ENCODE measurements at regions not wholly inside any gene's neighbourhood (a gene's known extent, or its start where the extent isn't known, plus 50 kb on each side); places are given as distances from the start of the nearest gene placed in this dataset.
A peak's percentile ranks its signal among the peaks of the same experiment; 100 is the strongest.

GRCh38 chr13:26476111-26476781 is 81.2 kb upstream of the WASF3 start:
- no peak for DNase-seq (ENCODE audit: low spot score)
- H3K9me3 ChIP-seq = no peaks in the 10 kb centered on the region
- H3K4me3 ChIP-seq = peak overlapping the region; percentile 60
- no peaks in the 10 kb centered on the region for H3K27me3 ChIP-seq (replicated peaks; ENCODE audit: insufficient read depth)
- TF ChIP-seq CTCF (IDR thresholded peaks at IDR 0.05) = no peak
- H3K4me1 ChIP-seq (ENCODE audit: control insufficient read depth in 1 of 2, low read depth in 2 of 2) = peaks cover 0 to 24% of the 10 kb centered on the region in 2 donors
- H3K27ac ChIP-seq = peak overlapping the region; percentile 82 to 96
- H3K36me3 ChIP-seq = no peaks in the 10 kb centered on the region
- ATAC-seq (ENCODE audit: insufficient number of reproducible peaks, low FRiP score, low read depth) = peak; percentile 59

- no peak for ATAC-seq (ENCODE audit: insufficient number of reproducible peaks, low FRiP score, low read depth)
Measured at GRCh38 chr13:26476782-26477142, 80.7 kb upstream of the WASF3 start.

GRCh38 chr13:26477681-26478080 is 79.8 kb upstream of the WASF3 start:
- Histone ChIP-seq H3K9me3 (no peaks in the 10 kb centered on the region), H3K27me3 (replicated peaks; ENCODE audit: insufficient read depth) (no peaks in the 10 kb centered on the region), H3K4me1 (ENCODE audit: control insufficient read depth in 1 of 2, low read depth in 2 of 2) (peaks cover 0 to 24% of the 10 kb centered on the region in 2 donors), H3K36me3 (no peaks in the 10 kb centered on the region), H3K4me3 (no peak overlapping the region), H3K27ac (no peak overlapping the region)
- no peak for TF ChIP-seq CTCF (IDR thresholded peaks at IDR 0.05)
- no peak for DNase-seq (ENCODE audit: low spot score)
- no peak for ATAC-seq (ENCODE audit: insufficient number of reproducible peaks, low FRiP score, low read depth)

More at GRCh38 chr13:26476782-26477142, 80.7 kb upstream of the WASF3 start:
- no peaks in the 10 kb centered on the region for H3K27me3 ChIP-seq (replicated peaks; ENCODE audit: insufficient read depth)
- no peaks in the 10 kb centered on the region for H3K9me3 ChIP-seq
- no peaks in the 10 kb centered on the region for H3K36me3 ChIP-seq
- H3K4me1 ChIP-seq (ENCODE audit: control insufficient read depth in 1 of 2, low read depth in 2 of 2) = peaks cover 0 to 24% of the 10 kb centered on the region in 2 donors
- H3K27ac ChIP-seq = peak overlapping the region; percentile 82 to 96
- no peak for DNase-seq (ENCODE audit: low spot score)
- no peak for TF ChIP-seq CTCF (IDR thresholded peaks at IDR 0.05)
- peak overlapping the region; percentile 60 for H3K4me3 ChIP-seq

- no peak for TF ChIP-seq CTCF (IDR thresholded peaks at IDR 0.05)
- Histone ChIP-seq H3K36me3 (no peaks in the 10 kb centered on the region), H3K9me3 (no peaks in the 10 kb centered on the region), H3K27ac (no peak overlapping the region), H3K27me3 (replicated peaks; ENCODE audit: insufficient read depth) (no peaks in the 10 kb centered on the region), H3K4me3 (no peak overlapping the region), H3K4me1 (ENCODE audit: control insufficient read depth in 1 of 2, low read depth in 2 of 2) (peaks cover 0 to 19% of the 10 kb centered on the region in 2 donors)
- no peak for ATAC-seq (ENCODE audit: insufficient number of reproducible peaks, low FRiP score, low read depth)
- DNase-seq (ENCODE audit: low spot score) = no peak
Measured at GRCh38 chr13:26480246-26480855, 77.1 kb upstream of the WASF3 start.

GRCh38 chr13:26482451-26483197 is 74.9 kb upstream of the WASF3 start:
- Histone ChIP-seq H3K4me3 (no peak overlapping the region), H3K27ac (no peak overlapping the region), H3K4me1 (ENCODE audit: control insufficient read depth in 1 of 2, low read depth in 2 of 2) (no peaks in the 10 kb centered on the region), H3K27me3 (replicated peaks; ENCODE audit: insufficient read depth) (no peaks in the 10 kb centered on the region), H3K9me3 (no peaks in the 10 kb centered on the region), H3K36me3 (no peaks in the 10 kb centered on the region)
- TF ChIP-seq CTCF (IDR thresholded peaks at IDR 0.05) = peak; percentile 81
- ATAC-seq (ENCODE audit: insufficient number of reproducible peaks, low FRiP score, low read depth) (no peak), DNase-seq (ENCODE audit: low spot score) (peak; percentile 30)

All from thoracic aorta (tissue), 2 donors.